Gastrocnemius medialis (tissue), 4 donors: ENCODE measurements at regions not wholly inside any gene's neighbourhood (a gene's known extent, or its start where the extent isn't known, plus 50 kb on each side); places are given as distances from the start of the nearest gene placed in this dataset.

Experiments used
- ATAC-seq, 2 donors: fragments of 150-250 bp; one replicate each; pipeline ENCODE4 v1.9.1; 2016
- DNase-seq, 2 donors: peaks; one replicate each; pipeline ENCODE4 v3.0.0-alpha.2; 2019
- H3K27ac ChIP-seq, 4 donors: fragments of 200-600 bp; sonication (generic); 1 replicate in 1 of 4; 2 replicates in 3 of 4; pipeline ENCODE4 v1.5.1; 2016 to 2018; ENCODE audit warnings: mild to moderate bottlenecking in 2 of 4, moderate library complexity in 1 of 4
- H3K27me3 ChIP-seq, 3 donors: fragments of 200-600 bp; sonication (generic) in 2 of 3; 1 replicate in 1 of 3; 2 replicates in 2 of 3; pipeline versions ENCODE4 v1.5.1 to v1.6.0; 2016 to 2019; ENCODE audit warnings: mild to moderate bottlenecking in 1 of 3, moderate library complexity in 1 of 3
- H3K36me3 ChIP-seq, 2 donors: fragments of 200-600 bp; sonication (generic) in 1 of 2; one replicate each; pipeline ENCODE4 v1.5.1; 2017 to 2018
- H3K4me1 ChIP-seq, 2 donors: fragments of 200-600 bp; sonication (generic) in 1 of 2; one replicate each; pipeline ENCODE4 v1.5.1; 2016 to 2017; ENCODE audit warnings: mild to moderate bottlenecking in 2 of 2
- H3K4me3 ChIP-seq, 4 donors: fragments of 200-600 bp; sonication (generic) in 3 of 4; 1 replicate in 1 of 4; 2 replicates in 3 of 4; pipeline ENCODE4 v1.5.1; 2016 to 2019; ENCODE audit warnings: mild to moderate bottlenecking in 2 of 4
- H3K9me3 ChIP-seq, 3 donors: fragments of 200-600 bp; sonication (generic) in 2 of 3; 1 replicate in 1 of 3; 2 replicates in 2 of 3; pipeline ENCODE4 v1.5.1; 2016 to 2019
- POLR2A ChIP-seq, 2 donors: fragments of 450-650 bp; IDR thresholded peaks; one replicate each; pipeline ENCODE4 v1.6.1; 2017; ENCODE audit warnings: antibody characterized with exemption in 2 of 2, mild to moderate bottlenecking in 2 of 2, moderate library complexity in 2 of 2
- in situ Hi-C, 4 donors: fragments of 200-750 bp; cut with MboI; loops; one replicate each; pipeline versions ENCODE4 v1.15.0 to v1.8.0; 2017; ENCODE audit warnings: low sequenced_read_pairs in 4 of 4
- intact Hi-C: fragments of 100-400 bp; cut with DNase I; formaldehyde crosslinking; loops from one replicate; pipeline ENCODE4 v1.15.1; 2023; ENCODE audit warnings: low total_unique reads
- TF ChIP-seq, protein P1 (sequence below), 5 experiments: fragments of 450-650 bp in 3 of 5; fragments of 200-600 bp in 2 of 5; sonication (generic) in 2 of 5; IDR thresholded peaks in 4 of 5; conservative IDR thresholded peaks in 1 of 5; 1 replicate in 4 of 5; 2 replicates in 1 of 5; pipeline ENCODE4 v1.5.1; 2016 to 2019; ENCODE audit warnings: antibody characterized with exemption in 5 of 5, mild to moderate bottlenecking in 3 of 5, moderate library complexity in 3 of 5

DNA sequence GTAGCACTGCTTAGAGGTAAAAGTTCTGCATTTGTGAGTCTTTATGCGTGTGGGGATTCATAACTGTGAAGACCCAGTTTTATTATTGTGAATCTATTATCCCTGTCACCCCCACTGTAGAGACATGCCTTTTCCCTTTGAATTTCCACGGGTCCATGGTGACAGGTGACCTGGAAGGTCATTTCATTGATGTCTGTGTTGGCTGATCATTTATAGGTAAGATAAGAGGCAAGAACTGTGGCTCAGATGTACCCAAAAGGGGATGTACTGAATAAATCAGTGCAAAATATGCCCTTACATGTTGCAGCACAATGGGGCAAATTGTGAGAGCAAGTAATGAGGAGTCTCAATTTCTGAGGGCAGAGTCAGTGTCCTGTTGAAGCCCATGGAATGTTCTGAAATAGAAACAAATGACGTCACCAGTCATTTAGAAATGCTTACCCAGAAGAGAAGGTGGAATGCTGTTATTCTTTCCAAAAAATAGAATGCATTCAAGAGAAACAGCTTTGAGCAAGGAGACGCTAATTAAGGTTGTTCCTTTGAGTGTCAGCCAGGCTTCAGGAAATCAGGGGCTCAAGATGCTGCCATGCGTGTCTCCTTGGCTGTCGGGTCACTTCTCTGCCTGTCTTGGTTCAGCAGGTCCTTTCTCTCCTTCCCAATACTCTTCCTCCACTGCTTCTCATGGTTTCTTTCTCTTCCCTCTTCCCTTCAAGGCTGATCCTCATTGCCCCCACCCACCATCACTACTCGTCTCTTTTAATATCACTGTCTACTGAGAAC is 118.7 kb upstream of the E2F8 start:
- Histone ChIP-seq H3K36me3 (no peaks in the 10 kb centered on the region), H3K4me3 (no peak overlapping the region), H3K27ac (no peak overlapping the region), H3K27me3 (peaks cover 0 to 9% (median 4%) of the 10 kb centered on the region in 3 donors), H3K9me3 (no peaks in the 10 kb centered on the region), H3K4me1 (no peaks in the 10 kb centered on the region)
- TF ChIP-seq, protein P1, sequence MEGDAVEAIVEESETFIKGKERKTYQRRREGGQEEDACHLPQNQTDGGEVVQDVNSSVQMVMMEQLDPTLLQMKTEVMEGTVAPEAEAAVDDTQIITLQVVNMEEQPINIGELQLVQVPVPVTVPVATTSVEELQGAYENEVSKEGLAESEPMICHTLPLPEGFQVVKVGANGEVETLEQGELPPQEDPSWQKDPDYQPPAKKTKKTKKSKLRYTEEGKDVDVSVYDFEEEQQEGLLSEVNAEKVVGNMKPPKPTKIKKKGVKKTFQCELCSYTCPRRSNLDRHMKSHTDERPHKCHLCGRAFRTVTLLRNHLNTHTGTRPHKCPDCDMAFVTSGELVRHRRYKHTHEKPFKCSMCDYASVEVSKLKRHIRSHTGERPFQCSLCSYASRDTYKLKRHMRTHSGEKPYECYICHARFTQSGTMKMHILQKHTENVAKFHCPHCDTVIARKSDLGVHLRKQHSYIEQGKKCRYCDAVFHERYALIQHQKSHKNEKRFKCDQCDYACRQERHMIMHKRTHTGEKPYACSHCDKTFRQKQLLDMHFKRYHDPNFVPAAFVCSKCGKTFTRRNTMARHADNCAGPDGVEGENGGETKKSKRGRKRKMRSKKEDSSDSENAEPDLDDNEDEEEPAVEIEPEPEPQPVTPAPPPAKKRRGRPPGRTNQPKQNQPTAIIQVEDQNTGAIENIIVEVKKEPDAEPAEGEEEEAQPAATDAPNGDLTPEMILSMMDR (IDR thresholded peaks at IDR 0.05 in 4 of 5, conservative IDR thresholded peaks at IDR 0.05 in 1 of 5) = no peak
- TF ChIP-seq POLR2A (IDR thresholded peaks at IDR 0.05) = no peak
- intact Hi-C loops = no loop called here
- in situ Hi-C loops = no loop called here
- ATAC-seq (no peak), DNase-seq (no peak)

DNA sequence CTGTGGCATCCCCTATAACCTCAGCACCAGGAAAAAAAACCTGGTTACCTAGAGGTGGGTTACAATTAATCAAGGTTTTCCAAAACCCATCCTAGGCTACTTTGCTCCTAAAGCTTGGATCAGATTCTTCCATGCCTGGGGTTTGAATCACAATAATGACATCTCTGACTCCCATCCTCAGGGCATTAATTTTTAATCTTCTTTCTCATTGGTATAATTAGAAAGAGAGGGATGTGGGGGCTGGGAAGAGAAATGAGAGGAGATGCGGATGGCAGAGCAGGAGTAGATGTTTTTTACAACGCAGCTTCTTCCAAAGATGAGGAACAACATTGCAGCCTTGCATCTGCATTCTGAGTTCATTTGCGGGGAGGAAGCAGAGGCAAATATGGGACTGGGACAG is 117.2 kb upstream of the E2F8 start:
- H3K9me3 ChIP-seq = no peaks in the 10 kb centered on the region

DNA sequence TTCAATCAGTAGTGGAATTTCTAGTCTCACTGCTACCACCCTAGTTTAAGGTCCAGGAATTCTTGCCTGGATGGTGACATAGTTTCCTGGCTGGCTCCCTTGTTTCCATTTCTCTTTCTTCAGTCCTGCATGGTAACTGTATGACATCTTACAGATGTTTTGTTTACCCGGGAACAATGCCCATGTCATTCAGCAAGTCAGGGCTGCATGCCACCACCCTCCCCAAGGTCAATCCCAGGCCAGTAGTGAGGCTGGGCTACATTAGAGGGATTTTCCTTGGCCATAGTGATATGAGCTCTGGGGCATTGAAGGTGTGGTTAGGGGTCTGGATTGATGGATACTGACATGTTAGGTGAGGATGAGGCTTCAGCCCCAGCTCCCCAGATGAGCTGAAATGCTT is 114.9 kb upstream of the E2F8 start:
- intact Hi-C loops (no loop called here), in situ Hi-C loops (no loop called here)
- Histone ChIP-seq H3K36me3 (no peaks in the 10 kb centered on the region), H3K4me1 (no peaks in the 10 kb centered on the region), H3K9me3 (no peaks in the 10 kb centered on the region), H3K4me3 (no peak overlapping the region), H3K27ac (no peak overlapping the region), H3K27me3 (peaks cover 6 to 35% (median 30%) of the 10 kb centered on the region in 3 donors)
- DNase-seq (no peak), ATAC-seq (no peak)
- no peak for TF ChIP-seq POLR2A (IDR thresholded peaks at IDR 0.05)
- TF ChIP-seq, protein P1 (IDR thresholded peaks at IDR 0.05 in 4 of 5, conservative IDR thresholded peaks at IDR 0.05 in 1 of 5) = no peak

More for the DNA sequence above, 117.2 kb upstream of the E2F8 start:
- H3K4me3 ChIP-seq = no peak overlapping the region
- H3K4me1 ChIP-seq = no peaks in the 10 kb centered on the region
- H3K27me3 ChIP-seq = peaks cover 4 to 19% (median 10%) of the 10 kb centered on the region in 3 donors
- no peak for TF ChIP-seq POLR2A (IDR thresholded peaks at IDR 0.05)
- TF ChIP-seq, protein P1 (IDR thresholded peaks at IDR 0.05 in 4 of 5, conservative IDR thresholded peaks at IDR 0.05 in 1 of 5) = no peak
- no peaks in the 10 kb centered on the region for H3K36me3 ChIP-seq
- intact Hi-C loops = no loop called here
- H3K27ac ChIP-seq = no peak overlapping the region
- no peak for ATAC-seq
- in situ Hi-C loops = no loop called here
- no peak for DNase-seq

DNA sequence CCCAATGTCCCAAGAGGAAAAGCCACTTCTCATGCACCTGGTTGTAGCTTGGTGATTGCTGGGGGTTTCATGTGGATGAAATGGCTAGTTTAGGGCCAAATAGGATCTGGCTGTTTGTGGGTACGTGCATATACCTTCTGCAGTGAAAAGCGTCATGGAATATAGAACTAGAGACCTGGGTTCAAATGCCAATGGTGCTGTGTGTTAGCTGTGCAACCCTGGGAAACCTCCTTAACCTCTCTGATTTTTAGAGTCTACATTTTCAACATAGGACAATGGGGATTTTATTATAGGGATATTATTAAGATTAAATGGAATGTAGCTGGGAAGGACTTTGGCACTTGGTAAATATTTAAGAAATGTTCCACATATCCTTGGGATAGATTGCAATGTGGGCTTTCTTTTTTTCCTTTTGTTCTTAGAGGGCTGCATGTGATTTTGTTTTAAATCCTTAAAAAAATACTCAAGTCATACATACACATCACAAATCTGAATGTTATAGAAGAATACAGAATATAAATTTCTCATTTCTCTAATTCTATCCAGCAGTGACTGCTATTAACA is 112.6 kb upstream of the E2F8 start:
- no peak for DNase-seq
- no peak overlapping the region for H3K27ac ChIP-seq
- no peaks in the 10 kb centered on the region for H3K36me3 ChIP-seq
- H3K27me3 ChIP-seq = peaks cover 21 to 52% (median 49%) of the 10 kb centered on the region in 3 donors
- in situ Hi-C loops (no loop called here), intact Hi-C loops (no loop called here)
- no peak for TF ChIP-seq POLR2A (IDR thresholded peaks at IDR 0.05)
- TF ChIP-seq, protein P1 (IDR thresholded peaks at IDR 0.05 in 4 of 5, conservative IDR thresholded peaks at IDR 0.05 in 1 of 5) = no peak
- no peaks in the 10 kb centered on the region for H3K4me1 ChIP-seq
- no peak overlapping the region for H3K4me3 ChIP-seq
- ATAC-seq = no peak
- H3K9me3 ChIP-seq = no peaks in the 10 kb centered on the region
